SIG-M5 treated with dmso at 0.1 percent for 504 hours (cell line): ENCODE measurements at regions not wholly inside any gene's neighbourhood (a gene's known extent, or its start where the extent isn't known, plus 50 kb on each side); places are given as distances from the start of the nearest gene placed in this dataset.
A peak's percentile ranks its signal among the peaks of the same experiment; 100 is the strongest.
"Not testable (repeated sequence)": the region's sequence is repeated elsewhere in the genome, so short reads cannot be mapped to it uniquely, and the experiment has no call there.

Experiments
- DNase-seq: peaks from one replicate; lab custom pipeline; 2025; ENCODE audit not compliant: unreplicated experiment; lab: John Stamatoyannopoulos, UW

GRCh38 chr10:118805146-118805545 is 50.4 kb upstream of the CACUL1 start:
- no peak for DNase-seq

GRCh38 chr10:118807512-118808305 is 52.9 kb upstream of the CACUL1 start:
- DNase-seq, result no peak

- DNase-seq, result no peak
Measured at GRCh38 chr10:118808601-118809356, 54.0 kb upstream of the CACUL1 start.

GRCh38 chr10:118809357-118810220 is 54.8 kb upstream of the CACUL1 start:
- DNase-seq, result no peak

GRCh38 chr10:118810796-118811505 is 56.2 kb upstream of the CACUL1 start:
- no peak for DNase-seq

- DNase-seq, result no peak
Measured at GRCh38 chr10:118811675-118812392, 57.1 kb upstream of the CACUL1 start.

GRCh38 chr10:118812393-118812740 is 57.6 kb upstream of the CACUL1 start:
- DNase-seq, result no peak

- DNase-seq, result not testable (repeated sequence)
Measured at GRCh38 chr10:118813001-118813400, 58.2 kb upstream of the CACUL1 start.

- DNase-seq, result no peak
Measured at GRCh38 chr10:118816471-118817168, 61.9 kb upstream of the CACUL1 start.

- no peak for DNase-seq
Measured at GRCh38 chr10:118817328-118818068, 62.7 kb upstream of the CACUL1 start.

- DNase-seq, result no peak
Measured at GRCh38 chr10:118818621-118819221, 64.0 kb upstream of the CACUL1 start.

GRCh38 chr10:118820326-118821116 is 65.8 kb upstream of the CACUL1 start:
- DNase-seq, result no peak

- DNase-seq, result no peak
Measured at GRCh38 chr10:118823256-118823907, 68.6 kb upstream of the CACUL1 start.

- no peak for DNase-seq
Measured at GRCh38 chr10:118827053-118827452, 72.3 kb upstream of the CACUL1 start.

- DNase-seq, result no peak
Measured at GRCh38 chr10:118827466-118828155, 72.8 kb upstream of the CACUL1 start.

- peak; percentile 39 for DNase-seq
Measured at GRCh38 chr10:118832241-118832651, 77.5 kb upstream of the CACUL1 start.

- not testable (repeated sequence) for DNase-seq
Measured at GRCh38 chr10:118834370-118834769, 79.6 kb upstream of the CACUL1 start.
